K562 (cell line): ENCODE measurements at regions not wholly inside any gene's neighbourhood (a gene's known extent, or its start where the extent isn't known, plus 50 kb on each side); places are given as distances from the start of the nearest gene placed in this dataset.

ENCODE experiments used
- BACH1 ChIP-seq: fragments of 200-800 bp; sonication (Bioruptor generic); IDR thresholded peaks from 2 replicates; pipeline ENCODE4 v1.6.1; 2016; ENCODE audit warnings: missing genetic modification characterization, missing compliant biosample characterization
- CBX3 ChIP-seq, 2 experiments: IDR thresholded peaks; 1 replicate in 1 of 2; 2 replicates in 1 of 2; pipeline ENCODE4 v1.6.1; 2012; ENCODE audit warnings: inconsistent platforms in 2 of 2, low read length in 2 of 2, borderline replicate concordance in 1 of 2, control low read depth in 1 of 2
- EZH2 ChIP-seq: IDR thresholded peaks from 2 replicates; pipeline ENCODE4 v1.6.1; 2012; ENCODE audit warnings: low read depth, mild to moderate bottlenecking, inconsistent platforms, low read length, borderline replicate concordance
- LARP7 ChIP-seq: fragments of 450-650 bp; IDR thresholded peaks from 2 replicates; pipeline ENCODE4 v1.6.1; 2016
- NCOR1 ChIP-seq: fragments of 450-650 bp; IDR thresholded peaks from 2 replicates; pipeline ENCODE4 v1.6.1; 2016; ENCODE audit warnings: mild to moderate bottlenecking, moderate library complexity
- SIX5 ChIP-seq, 2 experiments: IDR thresholded peaks; 2 replicates each; pipeline ENCODE4 v1.6.1; 2011; ENCODE audit warnings: low read length in 2 of 2, borderline replicate concordance in 1 of 2, low read depth in 1 of 2, mild to moderate bottlenecking in 1 of 2, moderate library complexity in 1 of 2; ENCODE audit not compliant: insufficient read depth in 1 of 2
- SMAD3 ChIP-seq: fragments of 450-650 bp; formaldehyde crosslinking; conservative IDR thresholded peaks from 2 replicates; pipeline ENCODE4 v1.4.0; 2020; ENCODE audit warnings: mild to moderate bottlenecking
- ZC3H4 ChIP-seq: sonication (generic); formaldehyde crosslinking; IDR thresholded peaks from 2 replicates; pipeline ENCODE4 v1.9.0; 2021; ENCODE audit warnings: missing genetic modification reagents, borderline replicate concordance
- ZNF184 ChIP-seq: sonication (generic); formaldehyde crosslinking; IDR thresholded peaks from 2 replicates; pipeline ENCODE4 v1.5.0; 2020; ENCODE audit warnings: missing genetic modification reagents

GRCh38 chr18:39843546-39843945, 2111.5 kb upstream of the PIK3C3 start:
- TF ChIP-seq EZH2, result no peak
- no peak for TF ChIP-seq SIX5 (IDR thresholded peaks at IDR 0.05; ENCODE audit: borderline replicate concordance in 1 of 2, insufficient read depth in 1 of 2, low read depth in 1 of 2, low read length in 2 of 2)
- TF ChIP-seq SMAD3 (CRISPR knock-in tag), result no peak
- no peak for TF ChIP-seq ZNF184 (CRISPR knock-in tag)
- TF ChIP-seq LARP7, result no peak
- no peak for TF ChIP-seq BACH1 (tag)
- no peak for TF ChIP-seq NCOR1
- no peak for TF ChIP-seq CBX3 (IDR thresholded peaks at IDR 0.05; ENCODE audit: borderline replicate concordance in 1 of 2, low read length in 2 of 2)
- TF ChIP-seq ZC3H4 (CRISPR knock-in tag), result no peak
